RWPE1 (cell line): ENCODE measurements at regions not wholly inside any gene's neighbourhood (a gene's known extent, or its start where the extent isn't known, plus 50 kb on each side); places are given as distances from the start of the nearest gene placed in this dataset.
"Not testable (repeated sequence)": the region's sequence is repeated elsewhere in the genome, so short reads cannot be mapped to it uniquely, and the experiment has no call there.

Experiments
- CTCF ChIA-PET: fragments of 350-600 bp; sonication (Branson Sonifier 250); formaldehyde crosslinking; extraction: SDS; loops from one replicate; lab custom pipeline; 2021; lab: Yijun Ruan, JAX
- POLR2A ChIA-PET: fragments of 400-600 bp; formaldehyde crosslinking; extraction: SDS; loops from one replicate; lab custom pipeline; 2020; ENCODE audit warnings: antibody characterized with exemption; ENCODE audit not compliant: low non-redundant PET; lab: Yijun Ruan, JAX
- DNase-seq: peaks from one replicate; pipeline ENCODE4 v3.0.0; 2012; ENCODE audit warnings: low spot score
- H3K27ac ChIP-seq: fragments of 450-650 bp; 2 replicates; pipeline ENCODE4 v1.5.1; 2017
- CTCF ChIP-seq: fragments of 450-650 bp; conservative IDR thresholded peaks from 2 replicates; pipeline ENCODE4 v1.5.1; 2017; ENCODE audit warnings: low read depth, mild to moderate bottlenecking

- DNase-seq, H3K27ac ChIP-seq, CTCF ChIA-PET, POLR2A ChIA-PET: not testable (repeated sequence)
These were observed 247.8 kb downstream of the RTP5 start for GRCh38 chr2:242117305-242117704.

GRCh38 chr2:242119682-242120081 lies 250.2 kb downstream of the RTP5 start:
- POLR2A ChIA-PET, H3K27ac ChIP-seq, DNase-seq, CTCF ChIA-PET: not testable (repeated sequence)

- DNase-seq, CTCF ChIA-PET, POLR2A ChIA-PET, H3K27ac ChIP-seq: not testable (repeated sequence)
These were observed 261.2 kb downstream of the RTP5 start for GRCh38 chr2:242130682-242131081.

- POLR2A ChIA-PET, H3K27ac ChIP-seq, DNase-seq, CTCF ChIA-PET: not testable (repeated sequence)
- TF ChIP-seq CTCF = peak; percentile 25; the same call in 1 of the 2 replicates
These were observed 290.4 kb downstream of the RTP5 start for GRCh38 chr2:242159921-242160320.

GRCh38 chr2:242165115-242165514 lies 295.6 kb downstream of the RTP5 start:
- H3K27ac ChIP-seq, DNase-seq, CTCF ChIA-PET, POLR2A ChIA-PET: not testable (repeated sequence)

GRCh38 chr2:242171290-242171689 lies 301.8 kb downstream of the RTP5 start:
- POLR2A ChIA-PET, CTCF ChIA-PET, DNase-seq: not testable (repeated sequence)

More at GRCh38 chr2:242171290-242171689, 301.8 kb downstream of the RTP5 start:
- not testable (repeated sequence) for H3K27ac ChIP-seq
